ENCODE measurements at regions not wholly inside any gene's neighbourhood (a gene's known extent, or its start where the extent isn't known, plus 50 kb on each side); places are given as distances from the start of the nearest gene placed in this dataset.
A peak's percentile ranks its signal among the peaks of the same experiment; 100 is the strongest.

GRCh38 chr1:68365709-68366382 is 83.9 kb downstream of the RPE65 start:
- DNase-seq, result no peak
- Mint-ChIP-seq H3K36me3 (no peaks in the 10 kb centered on the region), H3K4me1 (no peaks in the 10 kb centered on the region), H3K9me3 (peaks cover 0 to 6% (median 4%) of the 10 kb centered on the region in 5 donors), H3K27ac (peak overlapping the region in 1 of 8 donors; percentile 41), H3K4me3 (no peak overlapping the region), H3K27me3 (peaks cover 2 to 7% of the 10 kb centered on the region in 2 donors)
- Histone ChIP-seq H3K4me3 (ENCODE audit: low read length) (no peak overlapping the region), H3K27me3 (ENCODE audit: insufficient read depth, low read length, poor library complexity, severe bottlenecking) (no peaks in the 10 kb centered on the region), H3K36me3 (ENCODE audit: insufficient read depth, low read length) (no peaks in the 10 kb centered on the region), H3K4me1 (ENCODE audit: insufficient read depth, low read length) (no peaks in the 10 kb centered on the region), H3K9me3 (ENCODE audit: low read length) (no peaks in the 10 kb centered on the region), H3K27ac (ENCODE audit: low read depth, low read length) (no peak overlapping the region)
- ChIA-PET CTCF (no interaction called here), POLR2A (no interaction called here)

DNA sequence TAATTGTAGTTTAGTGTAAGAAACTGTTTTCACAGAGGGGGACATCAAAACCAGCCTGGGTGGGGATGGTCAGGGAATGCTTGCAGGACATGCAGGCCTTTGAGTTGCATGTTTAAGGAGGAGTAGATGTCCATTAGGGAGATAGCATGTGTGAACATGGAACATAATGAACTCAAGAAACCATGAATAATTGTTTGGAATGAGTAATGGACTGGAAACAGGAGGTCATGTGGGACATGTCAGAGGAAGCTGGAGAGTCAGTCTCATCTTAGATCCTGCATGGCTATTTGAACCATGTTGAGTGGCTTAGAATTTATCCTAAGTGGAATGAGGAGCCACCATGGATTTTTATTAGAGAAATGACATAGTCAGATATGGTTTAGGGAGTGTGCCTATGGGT is 86.4 kb downstream of the RPE65 start:
- Histone ChIP-seq H3K27me3 (ENCODE audit: insufficient read depth, low read length, poor library complexity, severe bottlenecking) (no peaks in the 10 kb centered on the region), H3K4me3 (ENCODE audit: low read length) (no peak overlapping the region), H3K4me1 (ENCODE audit: insufficient read depth, low read length) (no peaks in the 10 kb centered on the region), H3K36me3 (ENCODE audit: insufficient read depth, low read length) (no peaks in the 10 kb centered on the region), H3K27ac (ENCODE audit: low read depth, low read length) (no peak overlapping the region), H3K9me3 (ENCODE audit: low read length) (no peaks in the 10 kb centered on the region)
- H3K4me1 Mint-ChIP-seq, result no peaks in the 10 kb centered on the region
- H3K4me3 Mint-ChIP-seq, result no peak overlapping the region
- ChIA-PET POLR2A (no interaction called here), CTCF (no interaction called here)
- H3K27me3 Mint-ChIP-seq, result peaks cover 2 to 7% of the 10 kb centered on the region in 2 donors
- peaks cover 0 to 8% (median 4%) of the 10 kb centered on the region in 5 donors for H3K9me3 Mint-ChIP-seq
- no peak for DNase-seq
- H3K27ac Mint-ChIP-seq, result peak overlapping the region in 1 of 8 donors; percentile 4
- no peaks in the 10 kb centered on the region for H3K36me3 Mint-ChIP-seq

DNA sequence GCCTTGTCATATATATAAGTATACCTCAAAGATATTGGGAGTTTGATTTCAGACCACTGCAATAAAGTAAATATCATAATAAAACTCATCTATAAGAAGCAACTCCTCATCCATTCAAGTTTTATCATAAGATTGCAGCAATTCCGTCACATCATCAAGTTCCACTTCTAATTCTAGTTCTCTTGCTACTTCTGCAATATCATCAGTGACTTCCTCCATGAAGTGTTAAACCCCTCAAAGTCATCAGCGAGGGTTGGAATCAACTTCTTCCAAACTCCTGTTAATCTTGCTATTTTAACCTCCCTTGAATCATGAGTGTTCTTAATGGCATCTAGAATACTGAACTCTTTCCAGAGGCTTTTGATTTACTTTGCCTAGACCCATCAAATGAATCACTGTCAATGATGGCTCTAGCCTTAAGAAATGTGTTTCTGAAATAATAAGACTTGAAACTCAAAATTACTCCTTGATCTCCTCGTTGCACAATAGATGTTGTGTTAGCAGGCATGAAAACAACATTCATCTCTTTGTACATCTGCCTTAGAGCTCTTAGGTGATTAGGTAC is 88.3 kb downstream of the RPE65 start:
- Histone ChIP-seq H3K27me3 (ENCODE audit: insufficient read depth, low read length, poor library complexity, severe bottlenecking) (no peaks in the 10 kb centered on the region), H3K4me1 (ENCODE audit: insufficient read depth, low read length) (no peaks in the 10 kb centered on the region), H3K9me3 (ENCODE audit: low read length) (no peaks in the 10 kb centered on the region), H3K4me3 (ENCODE audit: low read length) (no peak overlapping the region), H3K36me3 (ENCODE audit: insufficient read depth, low read length) (no peaks in the 10 kb centered on the region), H3K27ac (ENCODE audit: low read depth, low read length) (no peak overlapping the region)
- H3K9me3 Mint-ChIP-seq, result peaks cover 0 to 3% (median 2%) of the 10 kb centered on the region in 5 donors
- no peaks in the 10 kb centered on the region for H3K36me3 Mint-ChIP-seq
- no peaks in the 10 kb centered on the region for H3K4me1 Mint-ChIP-seq
- CTCF ChIA-PET, result no interaction called here
- POLR2A ChIA-PET, result no interaction called here
- no peak for DNase-seq
- H3K4me3 Mint-ChIP-seq, result no peak overlapping the region
- peaks cover 2 to 4% of the 10 kb centered on the region in 2 donors for H3K27me3 Mint-ChIP-seq
- no peak overlapping the region for H3K27ac Mint-ChIP-seq

GRCh38 chr1:68359045-68359444 is 90.7 kb downstream of the RPE65 start:
- no peak for DNase-seq
- Mint-ChIP-seq H3K4me1 (no peaks in the 10 kb centered on the region), H3K27me3 (peaks cover 0 to 4% of the 10 kb centered on the region in 2 donors)

GRCh38 chr1:68358439-68358838 is 91.3 kb downstream of the RPE65 start:
- DNase-seq, result no peak
- Histone ChIP-seq H3K4me1 (ENCODE audit: insufficient read depth, low read length) (no peaks in the 10 kb centered on the region), H3K4me3 (ENCODE audit: low read length) (no peak overlapping the region), H3K9me3 (ENCODE audit: low read length) (no peaks in the 10 kb centered on the region), H3K27me3 (ENCODE audit: insufficient read depth, low read length, poor library complexity, severe bottlenecking) (no peaks in the 10 kb centered on the region), H3K36me3 (ENCODE audit: insufficient read depth, low read length) (no peaks in the 10 kb centered on the region), H3K27ac (ENCODE audit: low read depth, low read length) (no peak overlapping the region)
- Mint-ChIP-seq H3K27ac (no peak overlapping the region), H3K9me3 (peaks cover 0 to 4% (median 2%) of the 10 kb centered on the region in 5 donors), H3K4me1 (no peaks in the 10 kb centered on the region), H3K27me3 (peaks cover 0 to 4% of the 10 kb centered on the region in 2 donors), H3K36me3 (no peaks in the 10 kb centered on the region), H3K4me3 (no peak overlapping the region)
- ChIA-PET POLR2A (no interaction called here), CTCF (no interaction called here)

More at GRCh38 chr1:68359045-68359444, 90.7 kb downstream of the RPE65 start:
- Histone ChIP-seq H3K36me3 (ENCODE audit: insufficient read depth, low read length) (no peaks in the 10 kb centered on the region), H3K27me3 (ENCODE audit: insufficient read depth, low read length, poor library complexity, severe bottlenecking) (no peaks in the 10 kb centered on the region), H3K4me1 (ENCODE audit: insufficient read depth, low read length) (no peaks in the 10 kb centered on the region), H3K4me3 (ENCODE audit: low read length) (no peak overlapping the region), H3K9me3 (ENCODE audit: low read length) (no peaks in the 10 kb centered on the region), H3K27ac (ENCODE audit: low read depth, low read length) (no peak overlapping the region)
- Mint-ChIP-seq H3K9me3 (peaks cover 0 to 4% (median 2%) of the 10 kb centered on the region in 5 donors), H3K4me3 (no peak overlapping the region), H3K27ac (no peak overlapping the region), H3K36me3 (no peaks in the 10 kb centered on the region)
- CTCF ChIA-PET, result no interaction called here
- POLR2A ChIA-PET, result no interaction called here

GRCh38 chr1:68355614-68356013 is 94.1 kb downstream of the RPE65 start:
- peaks cover 0 to 2% (median 2%) of the 10 kb centered on the region in 5 donors for H3K9me3 Mint-ChIP-seq
- H3K4me1 Mint-ChIP-seq, result no peaks in the 10 kb centered on the region
- H3K4me1 ChIP-seq (ENCODE audit: insufficient read depth, low read length), result no peaks in the 10 kb centered on the region
- no peaks in the 10 kb centered on the region for H3K36me3 Mint-ChIP-seq
- H3K27me3 ChIP-seq (ENCODE audit: insufficient read depth, low read length, poor library complexity, severe bottlenecking), result no peaks in the 10 kb centered on the region
- H3K4me3 ChIP-seq (ENCODE audit: low read length), result no peak overlapping the region
- H3K9me3 ChIP-seq (ENCODE audit: low read length), result no peaks in the 10 kb centered on the region
- ChIA-PET POLR2A (no interaction called here), CTCF (no interaction called here)
- no peak overlapping the region for H3K4me3 Mint-ChIP-seq
- no peak overlapping the region for H3K27ac Mint-ChIP-seq
- H3K27ac ChIP-seq (ENCODE audit: low read depth, low read length), result no peak overlapping the region
- no peaks in the 10 kb centered on the region for H3K36me3 ChIP-seq (ENCODE audit: insufficient read depth, low read length)
- no peak for DNase-seq
- H3K27me3 Mint-ChIP-seq, result no peaks in the 10 kb centered on the region

DNA sequence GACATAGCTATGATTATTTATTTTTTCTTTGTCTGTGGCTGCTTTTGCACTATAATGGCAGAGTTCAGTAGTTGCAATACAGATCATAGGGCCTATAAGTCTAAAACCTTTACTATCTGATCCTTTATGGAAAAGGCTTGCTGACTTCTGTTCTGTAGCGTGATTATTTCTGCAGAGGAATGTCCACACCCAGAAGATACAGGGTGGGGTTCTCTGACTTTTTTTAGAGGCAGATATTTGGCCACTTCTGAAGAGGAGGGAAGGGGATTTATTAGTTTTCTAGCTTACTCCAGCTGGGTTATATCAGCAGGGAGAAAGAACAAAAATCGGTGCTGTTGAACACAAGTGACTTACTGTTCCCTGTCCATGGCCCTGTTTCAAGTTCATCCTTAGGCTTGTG is 97.6 kb downstream of the RPE65 start:
- DNase-seq, result no peak
- Mint-ChIP-seq H3K4me1 (no peaks in the 10 kb centered on the region), H3K9me3 (peaks cover 0 to 8% (median 5%) of the 10 kb centered on the region in 5 donors), H3K27me3 (peaks cover 0 to 2% of the 10 kb centered on the region in 2 donors), H3K4me3 (no peak overlapping the region), H3K36me3 (no peaks in the 10 kb centered on the region), H3K27ac (no peak overlapping the region)
- no peaks in the 10 kb centered on the region for H3K27me3 ChIP-seq (ENCODE audit: insufficient read depth, low read length, poor library complexity, severe bottlenecking)
- POLR2A ChIA-PET, result no interaction called here
- CTCF ChIA-PET, result no interaction called here
- H3K9me3 ChIP-seq (ENCODE audit: low read length), result no peaks in the 10 kb centered on the region
- no peak overlapping the region for H3K27ac ChIP-seq (ENCODE audit: low read depth, low read length)
- H3K4me3 ChIP-seq (ENCODE audit: low read length), result no peak overlapping the region
- H3K4me1 ChIP-seq (ENCODE audit: insufficient read depth, low read length), result no peaks in the 10 kb centered on the region
- no peaks in the 10 kb centered on the region for H3K36me3 ChIP-seq (ENCODE audit: insufficient read depth, low read length)

DNA sequence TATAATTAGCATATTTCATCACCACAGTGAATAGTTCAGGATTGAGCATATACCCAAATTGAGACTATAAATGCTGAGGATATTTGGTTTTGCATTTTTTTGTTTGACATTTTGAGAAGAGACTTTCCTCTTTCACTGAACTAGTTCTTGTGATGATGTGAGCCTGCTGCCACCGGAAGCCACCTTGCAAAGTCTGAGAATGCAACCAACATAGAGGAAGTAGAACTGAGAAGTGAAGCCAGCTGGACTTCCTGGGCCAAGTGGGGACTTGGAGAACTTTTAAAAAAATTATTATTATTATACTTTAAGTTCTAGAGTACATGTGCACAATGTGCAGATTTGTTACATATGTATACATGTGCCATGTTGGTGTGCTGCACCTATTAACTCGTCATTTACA is 102.3 kb downstream of the RPE65 start:
- Mint-ChIP-seq H3K9me3 (peaks cover 0 to 8% (median 5%) of the 10 kb centered on the region in 5 donors), H3K27me3 (peaks cover 0 to 2% of the 10 kb centered on the region in 2 donors), H3K36me3 (no peaks in the 10 kb centered on the region), H3K27ac (no peak overlapping the region), H3K4me3 (no peak overlapping the region), H3K4me1 (no peaks in the 10 kb centered on the region)
- no peak for DNase-seq
- Histone ChIP-seq H3K9me3 (ENCODE audit: low read length) (no peaks in the 10 kb centered on the region), H3K27ac (ENCODE audit: low read depth, low read length) (no peak overlapping the region), H3K27me3 (ENCODE audit: insufficient read depth, low read length, poor library complexity, severe bottlenecking) (no peaks in the 10 kb centered on the region), H3K4me1 (ENCODE audit: insufficient read depth, low read length) (no peaks in the 10 kb centered on the region), H3K36me3 (ENCODE audit: insufficient read depth, low read length) (no peaks in the 10 kb centered on the region), H3K4me3 (ENCODE audit: low read length) (no peak overlapping the region)
- ChIA-PET POLR2A (no interaction called here), CTCF (no interaction called here)
